Caco-2 (cell line): ENCODE measurements at regions not wholly inside any gene's neighbourhood (a gene's known extent, or its start where the extent isn't known, plus 50 kb on each side); places are given as distances from the start of the nearest gene placed in this dataset.

Experiments
- BruUV-seq: library from RNA; stranded (reverse); fragments of 400-500 nt; replicated peaks from 2 replicates; lab custom pipeline; 2021; lab: Mats Ljungman, UMichigan
- CTCF ChIA-PET: fragments of 300-600 bp; sonication (Branson Sonifier 250); formaldehyde crosslinking; loops from one replicate; lab custom pipeline; 2022; ENCODE audit warnings: antibody characterized with exemption; lab: Charles Lee
- POLR2A ChIA-PET: fragments of 300-600 bp; sonication (Branson Sonifier 250); formaldehyde crosslinking; loops from one replicate; lab custom pipeline; 2022; ENCODE audit warnings: antibody characterized with exemption; lab: Charles Lee
- DNase-seq, 2 experiments: peaks; one replicate each; pipeline versions ENCODE4 v3.0.0 to v3.0.0-alpha.2; 2020 to 2022
- H3K27me3 ChIP-seq: replicated peaks from 2 replicates; pipeline ENCODE4 v1.6.0; 2011; ENCODE audit warnings: low read length; ENCODE audit not compliant: control insufficient read depth, insufficient read depth
- H3K36me3 ChIP-seq: 2 replicates; pipeline ENCODE4 v1.5.1; 2011; ENCODE audit warnings: low read length; ENCODE audit not compliant: control insufficient read depth, insufficient read depth
- H3K4me1 ChIP-seq: fragments of 250-450 bp; sonication (Bioruptor Pico); 2 replicates; pipeline ENCODE4 v1.5.1; 2020; ENCODE audit warnings: mild to moderate bottlenecking
- H3K4me3 ChIP-seq: 2 replicates; pipeline ENCODE4 v1.5.1; 2011; ENCODE audit warnings: low read depth, mild to moderate bottlenecking, control low read depth, low read length
- H3K9me3 ChIP-seq: fragments of 250-450 bp; sonication (Bioruptor Pico); 2 replicates; pipeline ENCODE4 v1.5.1; 2020; ENCODE audit warnings: mild to moderate bottlenecking, moderate library complexity
- H3K27ac Mint-ChIP-seq: one replicate; pipeline ENCODE4 v1.8.0; 2022; ENCODE audit warnings: mixed read lengths; ENCODE audit not compliant: unreplicated experiment
- H3K27me3 Mint-ChIP-seq: one replicate; pipeline ENCODE4 v1.8.0; 2022; ENCODE audit warnings: mixed read lengths; ENCODE audit not compliant: insufficient read depth, unreplicated experiment
- H3K36me3 Mint-ChIP-seq: one replicate; pipeline ENCODE4 v1.8.0; 2022; ENCODE audit warnings: mild to moderate bottlenecking, mixed read lengths; ENCODE audit not compliant: insufficient read depth, unreplicated experiment
- H3K4me1 Mint-ChIP-seq: one replicate; pipeline ENCODE4 v1.8.0; 2022; ENCODE audit warnings: low read depth, mixed read lengths; ENCODE audit not compliant: unreplicated experiment
- H3K4me3 Mint-ChIP-seq: one replicate; pipeline ENCODE4 v1.8.0; 2022; ENCODE audit warnings: mild to moderate bottlenecking, moderate library complexity, mixed read lengths; ENCODE audit not compliant: unreplicated experiment
- H3K9me3 Mint-ChIP-seq: one replicate; pipeline ENCODE4 v1.8.0; 2022; ENCODE audit warnings: mixed read lengths; ENCODE audit not compliant: unreplicated experiment
- intact Hi-C: fragments of 100-400 bp; cut with micrococcal nuclease; formaldehyde crosslinking; loops from one replicate; pipeline ENCODE4 v1.10.0; 2022; ENCODE audit not compliant: unreplicated experiment
- TF ChIP-seq, protein P1 (sequence below), 2 experiments: fragments of 200-600 bp in 1 of 2; IDR thresholded peaks; 1 replicate in 1 of 2; 2 replicates in 1 of 2; pipeline versions ENCODE4 v1.5.1 to v1.8.0; 2011 to 2022; ENCODE audit warnings: antibody characterized with exemption in 1 of 2, control low read depth in 1 of 2, inconsistent platforms in 1 of 2, low read depth in 1 of 2, low read length in 1 of 2, mild to moderate bottlenecking in 1 of 2, moderate library complexity in 1 of 2; ENCODE audit not compliant: insufficient read depth in 1 of 2, severe bottlenecking in 1 of 2, unreplicated experiment in 1 of 2

DNA sequence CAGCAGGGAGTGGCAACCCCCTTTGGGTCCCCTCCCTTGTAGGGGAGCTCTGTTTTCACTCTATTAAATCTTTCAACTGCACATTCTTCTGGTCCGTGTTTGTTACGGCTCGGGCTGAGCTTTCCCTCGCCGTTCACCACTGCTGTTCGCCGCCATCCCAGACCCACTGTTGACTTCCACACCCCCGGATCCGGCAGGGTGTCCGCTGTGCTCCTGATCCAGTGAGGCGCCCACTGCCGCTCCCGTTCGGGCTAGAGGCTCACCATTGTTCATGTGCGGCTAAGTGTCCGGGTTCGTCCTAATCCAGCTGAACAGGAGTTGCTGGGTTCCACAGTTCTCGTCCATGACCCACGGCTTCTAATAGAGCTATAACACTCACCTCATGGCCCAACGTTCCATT is 408.1 kb downstream of the KCNJ2 start:
- no peak overlapping the region for H3K4me3 ChIP-seq
- no TSS peak for BruUV-seq
- H3K4me1 ChIP-seq: no peaks in the 10 kb centered on the region
- H3K27me3 ChIP-seq: no peaks in the 10 kb centered on the region
- Mint-ChIP-seq H3K27ac (no peak overlapping the region), H3K27me3 (peaks cover 3% of the 10 kb centered on the region), H3K4me1 (no peaks in the 10 kb centered on the region), H3K36me3 (no peaks in the 10 kb centered on the region), H3K9me3 (no peaks in the 10 kb centered on the region), H3K4me3 (no peak overlapping the region)
- CTCF ChIA-PET: interaction anchor here (0.6 kb wide), 1 partner anchor 1072 kb away, joined by 7 read pairs; no protein-coding TSS in a partner anchor
- no peak for DNase-seq
- POLR2A ChIA-PET: no interaction called here
- TF ChIP-seq, protein P1, sequence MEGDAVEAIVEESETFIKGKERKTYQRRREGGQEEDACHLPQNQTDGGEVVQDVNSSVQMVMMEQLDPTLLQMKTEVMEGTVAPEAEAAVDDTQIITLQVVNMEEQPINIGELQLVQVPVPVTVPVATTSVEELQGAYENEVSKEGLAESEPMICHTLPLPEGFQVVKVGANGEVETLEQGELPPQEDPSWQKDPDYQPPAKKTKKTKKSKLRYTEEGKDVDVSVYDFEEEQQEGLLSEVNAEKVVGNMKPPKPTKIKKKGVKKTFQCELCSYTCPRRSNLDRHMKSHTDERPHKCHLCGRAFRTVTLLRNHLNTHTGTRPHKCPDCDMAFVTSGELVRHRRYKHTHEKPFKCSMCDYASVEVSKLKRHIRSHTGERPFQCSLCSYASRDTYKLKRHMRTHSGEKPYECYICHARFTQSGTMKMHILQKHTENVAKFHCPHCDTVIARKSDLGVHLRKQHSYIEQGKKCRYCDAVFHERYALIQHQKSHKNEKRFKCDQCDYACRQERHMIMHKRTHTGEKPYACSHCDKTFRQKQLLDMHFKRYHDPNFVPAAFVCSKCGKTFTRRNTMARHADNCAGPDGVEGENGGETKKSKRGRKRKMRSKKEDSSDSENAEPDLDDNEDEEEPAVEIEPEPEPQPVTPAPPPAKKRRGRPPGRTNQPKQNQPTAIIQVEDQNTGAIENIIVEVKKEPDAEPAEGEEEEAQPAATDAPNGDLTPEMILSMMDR (IDR thresholded peaks at IDR 0.05; ENCODE audit: insufficient read depth in 1 of 2, low read depth in 1 of 2, low read length in 1 of 2, severe bottlenecking in 1 of 2, unreplicated experiment in 1 of 2): no peak
- intact Hi-C loops: no loop called here
- H3K36me3 ChIP-seq: no peaks in the 10 kb centered on the region
- no peaks in the 10 kb centered on the region for H3K9me3 ChIP-seq

DNA sequence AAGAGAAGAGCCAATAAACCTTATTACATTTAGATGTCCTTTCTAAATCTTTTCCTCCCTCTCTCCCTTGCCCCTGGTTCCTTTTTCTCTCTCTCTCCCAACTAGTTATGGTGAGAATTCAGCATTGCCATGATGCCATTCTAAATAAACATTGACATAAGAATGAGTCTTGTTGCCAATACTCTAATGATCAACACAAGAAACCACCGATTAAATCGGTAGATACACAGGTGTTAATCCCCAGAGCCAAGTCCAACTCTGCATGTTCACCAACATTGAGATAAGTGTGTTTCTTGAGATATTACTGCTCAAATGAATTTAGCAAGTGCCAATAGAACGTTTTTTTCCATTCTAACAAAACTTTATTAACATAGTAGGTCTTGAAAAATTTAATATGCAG is 412.1 kb downstream of the KCNJ2 start:
- H3K9me3 Mint-ChIP-seq: no peaks in the 10 kb centered on the region
- H3K4me1 Mint-ChIP-seq: no peaks in the 10 kb centered on the region
- no peak overlapping the region for H3K27ac Mint-ChIP-seq
- BruUV-seq: no TSS peak
- Histone ChIP-seq H3K9me3 (no peaks in the 10 kb centered on the region), H3K27me3 (no peaks in the 10 kb centered on the region), H3K4me1 (no peaks in the 10 kb centered on the region), H3K36me3 (no peaks in the 10 kb centered on the region), H3K4me3 (no peak overlapping the region)
- H3K36me3 Mint-ChIP-seq: no peaks in the 10 kb centered on the region
- no peak for DNase-seq
- no peak overlapping the region for H3K4me3 Mint-ChIP-seq
- CTCF ChIA-PET: no interaction called here
- peaks cover 2% of the 10 kb centered on the region for H3K27me3 Mint-ChIP-seq
- TF ChIP-seq, protein P1 (IDR thresholded peaks at IDR 0.05; ENCODE audit: insufficient read depth in 1 of 2, low read depth in 1 of 2, low read length in 1 of 2, severe bottlenecking in 1 of 2, unreplicated experiment in 1 of 2): no peak
- intact Hi-C loops: no loop called here
- POLR2A ChIA-PET: no interaction called here

DNA sequence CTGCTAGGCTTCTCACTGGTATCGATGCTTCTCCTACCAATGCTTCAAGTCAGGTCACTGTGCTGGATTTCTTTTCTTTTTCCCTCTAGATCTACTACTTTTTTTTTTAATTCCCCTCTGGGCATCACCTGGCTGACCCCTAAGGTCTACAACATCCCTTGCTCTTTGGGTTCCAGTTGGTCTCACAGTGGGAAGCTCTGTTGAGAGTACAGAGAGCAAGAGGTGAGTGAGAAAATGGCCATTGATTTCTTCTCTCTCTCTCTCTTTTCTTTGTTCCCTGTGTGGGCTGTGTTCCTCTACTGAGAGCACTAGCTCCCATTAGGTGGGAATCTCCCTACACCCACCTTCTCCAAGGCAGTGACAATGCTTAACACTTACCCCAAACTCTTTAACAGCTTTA is 413.4 kb downstream of the KCNJ2 start:
- no peaks in the 10 kb centered on the region for H3K27me3 ChIP-seq
- TF ChIP-seq, protein P1 (IDR thresholded peaks at IDR 0.05; ENCODE audit: insufficient read depth in 1 of 2, low read depth in 1 of 2, low read length in 1 of 2, severe bottlenecking in 1 of 2, unreplicated experiment in 1 of 2): no peak
- no TSS peak for BruUV-seq
- Mint-ChIP-seq H3K9me3 (no peaks in the 10 kb centered on the region), H3K27me3 (peaks cover 2% of the 10 kb centered on the region), H3K27ac (no peak overlapping the region), H3K4me3 (no peak overlapping the region), H3K36me3 (no peaks in the 10 kb centered on the region), H3K4me1 (no peaks in the 10 kb centered on the region)
- POLR2A ChIA-PET: no interaction called here
- no peaks in the 10 kb centered on the region for H3K4me1 ChIP-seq
- CTCF ChIA-PET: no interaction called here
- DNase-seq: no peak
- H3K9me3 ChIP-seq: no peaks in the 10 kb centered on the region
- H3K36me3 ChIP-seq: no peaks in the 10 kb centered on the region
- intact Hi-C loops: no loop called here
- no peak overlapping the region for H3K4me3 ChIP-seq
